Embryonic facial prominence (tissue), 1 donor: ENCODE measurements at regions not wholly inside any gene's neighbourhood (a gene's known extent, or its start where the extent isn't known, plus 50 kb on each side); places are given as distances from the start of the nearest gene placed in this dataset.
"Not testable (repeated sequence)": the region's sequence is repeated elsewhere in the genome, so short reads cannot be mapped to it uniquely, and the experiment has no call there.

Experiments used
- DNase-seq: peaks from one replicate; pipeline ENCODE4 v3.0.0-alpha.2; 2016; ENCODE audit errors: extremely low spot score

DNA sequence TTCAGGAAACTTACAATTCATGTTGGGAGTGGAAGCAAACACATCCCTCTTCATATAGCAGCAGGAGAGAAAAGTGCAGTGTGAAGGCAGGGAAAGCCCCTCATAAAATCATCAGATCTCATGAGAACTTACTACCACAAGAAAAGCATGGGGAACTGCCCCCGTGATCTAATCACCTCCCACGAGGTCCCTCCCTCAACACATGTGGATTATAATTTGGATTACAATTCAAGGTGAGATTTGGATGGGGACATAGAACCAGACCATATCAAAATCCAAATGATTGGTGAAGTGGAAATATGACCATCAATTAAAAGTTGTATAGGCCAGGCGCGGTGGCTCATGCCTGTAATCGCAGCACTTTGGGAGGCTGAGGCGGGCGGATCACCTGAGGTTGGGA is 1268.0 kb downstream of the JRKL start:
- no peak for DNase-seq

GRCh38 chr11:97667057-97667456 is 1277.2 kb downstream of the JRKL start:
- no peak for DNase-seq

DNA sequence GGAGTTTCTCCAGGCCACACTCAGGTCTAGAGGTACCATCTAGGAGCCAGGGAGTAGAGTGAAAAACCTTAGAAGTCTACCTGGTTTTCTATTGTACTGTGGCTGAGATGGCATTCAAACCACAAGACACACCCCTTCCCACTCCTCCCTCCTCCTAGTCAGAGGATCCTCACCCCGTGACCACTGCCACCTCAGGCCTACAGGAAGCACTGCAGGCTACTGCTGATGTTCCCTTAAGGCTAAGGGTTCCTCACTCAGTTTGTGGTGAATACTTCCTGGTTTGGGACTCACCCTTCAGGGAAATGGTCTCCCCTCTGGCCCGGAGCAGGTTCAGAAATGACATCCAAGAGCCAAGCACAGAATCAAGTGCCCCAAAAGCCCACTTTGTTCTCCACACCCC is 1293.9 kb downstream of the JRKL start:
- no peak for DNase-seq

- no peak for DNase-seq
These were observed 1295.0 kb downstream of the JRKL start for GRCh38 chr11:97684486-97685439.

GRCh38 chr11:97685695-97686094 is 1295.9 kb downstream of the JRKL start:
- no peak for DNase-seq

- DNase-seq, result no peak
These were observed 1297.3 kb downstream of the JRKL start for GRCh38 chr11:97687111-97687510.

GRCh38 chr11:97691061-97691460 is 1301.2 kb downstream of the JRKL start:
- no peak for DNase-seq

DNA sequence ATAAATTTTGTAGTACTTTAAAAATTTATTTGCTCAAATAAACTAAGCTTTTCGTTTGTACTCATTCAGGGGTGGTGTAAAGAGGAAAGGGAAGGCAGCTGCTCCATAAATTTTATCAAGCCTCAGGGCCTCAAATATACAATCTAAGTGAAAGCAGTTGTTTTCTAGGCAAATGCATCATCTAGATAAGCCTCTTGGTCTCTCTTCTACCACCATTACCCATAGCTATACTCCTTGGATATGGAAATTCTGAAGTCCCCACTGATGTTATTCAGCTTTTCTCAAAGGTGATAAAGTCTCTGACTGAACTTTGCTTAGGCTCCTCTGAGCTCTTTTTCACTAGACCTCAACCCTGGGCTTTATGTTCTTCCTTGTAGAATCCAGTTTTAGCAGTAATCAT is 1313.1 kb downstream of the JRKL start:
- DNase-seq, result no peak

DNA sequence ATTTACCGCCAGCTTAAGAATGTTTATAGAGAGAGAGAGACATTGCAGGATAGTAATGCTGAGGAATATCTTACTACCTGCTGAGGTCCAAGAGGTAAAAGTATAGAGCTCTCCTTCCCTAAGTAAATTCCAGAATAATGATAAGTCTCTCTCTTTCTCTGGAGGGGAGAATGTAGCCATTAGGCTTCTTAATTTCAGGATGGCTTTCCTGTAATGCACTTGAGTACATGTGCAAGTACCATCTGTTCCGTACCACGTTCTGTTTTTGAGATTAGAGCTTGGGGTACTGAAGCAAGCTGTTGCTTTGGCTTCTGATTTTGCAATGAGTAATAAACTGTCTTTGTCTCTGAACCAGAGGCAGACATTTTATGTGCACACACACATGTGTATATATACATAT is 1314.0 kb downstream of the JRKL start:
- no peak for DNase-seq

- DNase-seq, result not testable (repeated sequence)
These were observed 1315.3 kb upstream of the CNTN5 start for GRCh38 chr11:97705441-97705840.

GRCh38 chr11:97717922-97718321 is 1302.8 kb upstream of the CNTN5 start:
- DNase-seq, result no peak

DNA sequence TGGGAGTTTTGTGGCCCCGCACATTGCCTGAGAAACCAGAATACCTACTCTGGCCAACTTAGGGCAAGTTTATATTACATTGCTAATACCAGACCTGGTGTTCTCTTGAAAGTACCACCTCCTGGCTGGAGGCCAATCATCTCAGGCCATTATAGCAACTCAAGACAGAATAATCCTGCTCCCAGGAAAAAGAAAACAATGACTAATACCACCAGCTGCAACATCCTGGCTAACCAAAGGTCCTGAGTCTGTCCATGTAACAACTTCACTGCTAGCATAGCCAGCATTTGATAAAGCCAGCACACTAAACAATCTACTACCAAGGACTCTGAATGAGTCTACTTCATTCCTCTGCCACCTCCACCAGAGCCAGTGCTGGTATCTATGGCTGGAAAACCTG is 1298.7 kb upstream of the CNTN5 start:
- no peak for DNase-seq

GRCh38 chr11:97722721-97723120 is 1298.0 kb upstream of the CNTN5 start:
- no peak for DNase-seq

- no peak for DNase-seq
These were observed 1291.0 kb upstream of the CNTN5 start for GRCh38 chr11:97729546-97730272.

- DNase-seq, result no peak
These were observed 1288.6 kb upstream of the CNTN5 start for GRCh38 chr11:97732011-97732632.

DNA sequence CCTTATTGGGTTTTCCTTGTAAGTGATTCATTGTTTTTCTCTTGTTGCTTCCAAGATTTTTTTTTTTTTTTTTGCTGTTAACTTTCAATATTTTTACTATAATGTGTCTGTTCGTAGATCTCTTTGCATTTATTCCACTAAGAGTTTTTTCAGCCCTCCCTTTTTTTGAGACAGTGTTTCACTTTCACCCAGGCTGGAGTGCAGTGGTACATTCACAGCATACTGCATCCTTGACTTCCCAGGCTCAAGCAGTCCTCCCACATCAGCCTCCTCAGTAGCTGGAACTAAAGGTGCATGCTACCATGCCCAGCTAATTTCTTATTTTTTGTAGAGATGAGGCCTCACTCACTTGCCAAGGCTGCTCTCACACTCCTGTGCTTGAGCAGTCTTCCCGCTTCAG is 1282.0 kb upstream of the CNTN5 start:
- DNase-seq, result no peak

DNA sequence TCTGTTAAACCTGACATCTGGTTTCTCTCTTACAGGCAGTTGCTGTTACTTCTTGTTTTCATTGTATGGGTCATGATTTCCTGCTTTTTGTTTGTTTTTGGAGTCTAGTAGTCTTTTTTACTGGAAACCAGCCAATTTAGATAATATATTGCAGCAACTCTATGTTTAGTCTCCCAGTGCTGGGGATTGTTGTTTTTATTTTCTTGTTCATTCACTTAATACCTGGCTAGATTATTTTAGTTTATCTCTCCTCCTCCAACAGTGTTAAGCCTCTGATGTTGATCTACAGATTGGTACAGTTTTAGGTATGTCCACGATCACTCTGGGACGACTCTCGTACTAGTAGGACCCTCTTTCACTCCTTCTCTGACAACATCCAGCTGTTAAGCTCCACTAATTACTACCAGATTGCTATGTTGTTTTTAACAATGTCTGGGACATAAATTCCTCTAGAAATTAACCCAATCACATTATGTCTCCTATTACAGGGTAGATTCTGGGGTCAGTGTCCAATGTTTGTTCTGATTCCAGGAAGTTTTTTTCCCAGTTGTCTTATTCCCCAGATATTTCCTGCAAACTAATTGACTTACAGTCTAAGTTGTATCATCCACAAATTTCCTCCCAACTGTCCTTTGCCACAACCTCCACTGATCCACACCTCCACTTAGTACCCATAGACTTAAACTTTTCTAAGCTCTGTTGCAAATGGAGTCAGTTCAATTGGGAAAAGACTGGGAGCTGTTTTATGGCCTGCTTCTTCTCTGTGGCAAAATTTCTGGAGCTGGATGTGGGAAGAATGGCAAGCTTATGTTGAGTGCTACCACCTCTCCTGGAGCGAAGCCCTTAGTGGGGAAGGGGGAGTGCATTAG is 1280.6 kb upstream of the CNTN5 start:
- DNase-seq, result no peak

DNA sequence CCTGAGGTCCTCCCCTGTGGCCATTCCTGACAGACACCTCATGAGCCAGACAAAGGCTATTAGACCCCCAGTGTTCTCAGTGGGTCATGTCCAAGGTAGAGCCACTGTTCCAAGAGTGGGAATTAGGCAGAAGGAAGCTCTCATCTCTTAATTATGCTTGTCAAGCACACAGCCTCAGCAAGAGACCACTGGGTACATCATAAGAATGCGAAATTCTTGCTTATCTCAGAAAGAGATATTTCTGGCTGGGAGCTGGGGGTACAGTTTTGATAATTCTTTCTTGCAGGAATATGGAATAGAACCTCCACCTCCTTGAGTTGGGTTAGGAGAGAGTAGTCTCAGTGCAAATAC is 1280.0 kb upstream of the CNTN5 start:
- DNase-seq, result no peak

DNA sequence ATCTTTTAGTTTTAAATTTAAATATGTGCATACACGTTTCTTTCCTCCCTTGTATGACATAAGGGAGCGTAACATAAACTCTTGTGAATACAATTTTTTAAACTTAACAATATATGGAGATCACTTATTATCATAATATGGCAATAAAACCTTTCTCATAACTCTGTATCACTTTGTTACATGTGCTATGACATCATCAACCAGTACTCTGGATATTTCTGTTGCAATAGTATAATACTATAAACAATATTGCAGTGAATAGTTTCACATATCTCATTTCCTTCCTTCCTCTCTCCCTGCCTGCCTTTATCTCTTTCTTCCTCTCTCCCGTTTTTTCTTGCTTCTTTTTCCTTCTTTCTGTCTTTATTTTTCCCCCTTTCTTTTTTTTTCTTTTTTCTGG is 1278.0 kb upstream of the CNTN5 start:
- no peak for DNase-seq

DNA sequence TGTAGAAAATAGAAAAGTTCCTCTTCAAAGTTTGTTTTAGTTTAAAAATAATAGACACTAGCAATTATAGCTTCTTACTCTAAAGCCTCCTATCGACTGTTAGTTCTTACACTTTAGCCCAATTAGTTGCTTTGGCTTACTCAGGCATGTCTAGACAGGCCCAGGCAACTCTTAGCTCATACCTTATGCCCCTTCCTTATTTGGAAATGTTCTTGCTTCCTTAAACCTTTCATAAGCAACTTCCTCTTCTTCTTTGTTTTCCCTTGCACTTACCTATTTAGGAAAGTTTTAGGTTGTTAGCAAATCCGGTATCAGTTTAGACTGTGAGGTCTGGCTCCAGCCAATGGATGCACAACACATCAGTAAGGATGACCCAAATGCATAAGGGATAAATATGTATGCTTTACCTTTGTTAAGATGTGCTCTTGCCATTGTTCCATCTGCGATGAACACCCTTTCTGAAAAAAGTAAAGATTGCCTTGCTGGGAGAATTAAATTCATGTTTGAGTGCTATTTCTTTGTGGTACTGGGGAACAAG is 1277.5 kb upstream of the CNTN5 start:
- DNase-seq, result no peak

DNA sequence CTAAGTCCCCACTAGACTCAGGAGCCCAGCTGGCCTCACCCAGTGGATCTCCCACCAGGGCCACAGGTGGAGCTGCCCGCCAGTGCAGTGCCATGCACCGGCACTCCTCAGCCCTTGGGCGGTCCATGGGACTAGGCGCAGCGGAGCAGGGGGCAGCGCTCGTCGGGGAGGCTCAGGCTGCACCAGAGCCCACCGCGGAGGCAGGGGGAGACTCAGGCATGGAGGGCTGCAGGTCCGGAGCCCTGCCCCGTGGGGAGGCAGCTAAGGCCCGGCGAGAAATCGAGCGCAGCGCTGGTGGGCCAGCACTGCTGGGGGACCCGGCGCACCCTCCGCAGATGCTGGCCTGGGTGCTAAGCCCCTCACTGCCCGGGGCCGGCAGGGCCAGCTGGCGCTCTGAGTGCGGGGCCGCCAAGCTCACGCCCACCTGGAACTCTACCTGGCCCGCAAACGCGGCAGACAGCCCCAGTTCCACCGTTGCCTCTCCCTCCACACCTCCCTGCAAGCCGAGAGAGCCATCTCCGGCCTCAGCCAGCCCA is 1275.2 kb upstream of the CNTN5 start:
- no peak for DNase-seq
